ENCODE measurements at regions not wholly inside any gene's neighbourhood (a gene's known extent, or its start where the extent isn't known, plus 50 kb on each side); places are given as distances from the start of the nearest gene placed in this dataset.

GRCh38 chr4:184940500-184940899 lies 77.8 kb upstream of the HELT start:
- H3K4me3 ChIP-seq (ENCODE audit: control insufficient read depth, low read depth, low read length), result no peak overlapping the region
- TF ChIP-seq CTCF (IDR thresholded peaks at IDR 0.05; ENCODE audit: control insufficient read depth, insufficient read depth, low read depth, low read length, missing control alignments), result no peak
- no peak for DNase-seq (ENCODE audit: low read depth)

GRCh38 chr4:184941671-184942418 lies 76.4 kb upstream of the HELT start:
- no peak overlapping the region for H3K4me3 ChIP-seq (ENCODE audit: control insufficient read depth, low read depth, low read length)
- DNase-seq (ENCODE audit: low read depth), result no peak
- no peak for TF ChIP-seq CTCF (IDR thresholded peaks at IDR 0.05; ENCODE audit: control insufficient read depth, insufficient read depth, low read depth, low read length, missing control alignments)

- H3K4me3 ChIP-seq (ENCODE audit: control insufficient read depth, low read depth, low read length), result no peak overlapping the region
- no peak for DNase-seq (ENCODE audit: low read depth)
- TF ChIP-seq CTCF (IDR thresholded peaks at IDR 0.05; ENCODE audit: control insufficient read depth, insufficient read depth, low read depth, low read length, missing control alignments), result no peak
These were observed 75.6 kb upstream of the HELT start for GRCh38 chr4:184942444-184943425.

- no peak for TF ChIP-seq CTCF (IDR thresholded peaks at IDR 0.05; ENCODE audit: control insufficient read depth, insufficient read depth, low read depth, low read length, missing control alignments)
- no peak overlapping the region for H3K4me3 ChIP-seq (ENCODE audit: control insufficient read depth, low read depth, low read length)
- no peak for DNase-seq (ENCODE audit: low read depth)
These were observed 69.3 kb upstream of the HELT start for GRCh38 chr4:184949020-184949419.

- DNase-seq (ENCODE audit: low read depth), result no peak
- H3K4me3 ChIP-seq (ENCODE audit: control insufficient read depth, low read depth, low read length), result no peak overlapping the region
- TF ChIP-seq CTCF (IDR thresholded peaks at IDR 0.05; ENCODE audit: control insufficient read depth, insufficient read depth, low read depth, low read length, missing control alignments), result no peak
These were observed 68.0 kb upstream of the HELT start for GRCh38 chr4:184950117-184950830.

- TF ChIP-seq CTCF (IDR thresholded peaks at IDR 0.05; ENCODE audit: control insufficient read depth, insufficient read depth, low read depth, low read length, missing control alignments), result no peak
- no peak overlapping the region for H3K4me3 ChIP-seq (ENCODE audit: control insufficient read depth, low read depth, low read length)
- no peak for DNase-seq (ENCODE audit: low read depth)
These were observed 67.4 kb upstream of the HELT start for GRCh38 chr4:184950926-184951325.

Data from AG09309 (cell line).